Mesothelial cell of epicardium (in vitro differentiated cells): ENCODE measurements at regions not wholly inside any gene's neighbourhood (a gene's known extent, or its start where the extent isn't known, plus 50 kb on each side); places are given as distances from the start of the nearest gene placed in this dataset.
"Not testable (repeated sequence)": the region's sequence is repeated elsewhere in the genome, so short reads cannot be mapped to it uniquely, and the experiment has no call there.

Source experiments
- DNase-seq, 2 experiments: peaks; one replicate each; pipeline ENCODE4 v3.0.0; 2021; ENCODE audit warnings: low spot score in 2 of 2; ENCODE audit not compliant: unreplicated experiment in 2 of 2
- H3K27ac Mint-ChIP-seq: 2 replicates; pipeline ENCODE4 v1.8.0; 2021; ENCODE audit warnings: mixed read lengths
- H3K27me3 Mint-ChIP-seq: 2 replicates; pipeline ENCODE4 v1.8.0; 2021; ENCODE audit warnings: low read depth, mixed read lengths
- H3K36me3 Mint-ChIP-seq: 2 replicates; pipeline ENCODE4 v1.8.0; 2021; ENCODE audit warnings: mixed read lengths
- H3K4me1 Mint-ChIP-seq: 2 replicates; pipeline ENCODE4 v1.8.0; 2021; ENCODE audit warnings: mixed read lengths
- H3K4me3 Mint-ChIP-seq: 2 replicates; pipeline ENCODE4 v1.8.0; 2021; ENCODE audit warnings: mild to moderate bottlenecking, moderate library complexity, mixed read lengths
- H3K9me3 Mint-ChIP-seq: 2 replicates; pipeline ENCODE4 v1.8.0; 2021; ENCODE audit warnings: mixed read lengths
- TF ChIP-seq, protein P1 (sequence below): fragments of 200-600 bp; sonication (generic); IDR thresholded peaks from one replicate; pipeline ENCODE4 v1.5.0; 2021; ENCODE audit warnings: antibody characterized with exemption; ENCODE audit not compliant: unreplicated experiment

DNA sequence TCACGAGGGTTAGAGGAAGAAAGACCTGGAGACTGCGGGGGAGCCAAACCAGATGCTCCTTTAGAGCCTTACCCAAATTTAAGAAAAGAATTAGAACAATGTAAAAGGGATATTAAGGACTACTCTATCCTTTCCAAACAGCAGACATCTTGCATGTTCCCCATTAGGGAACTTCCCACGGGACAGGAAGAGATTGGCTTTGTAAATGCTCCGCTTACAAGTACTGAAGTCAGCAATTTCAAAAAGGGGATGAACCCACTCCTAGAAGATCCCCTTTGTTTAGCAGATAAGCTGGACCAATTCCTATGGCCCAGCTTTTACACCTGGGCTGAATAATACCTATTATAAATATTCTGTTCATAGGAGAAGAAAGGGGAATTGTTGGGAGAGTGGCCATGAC is 74.2 kb downstream of the APOBEC1 start:
- no peak overlapping the region for H3K4me3 Mint-ChIP-seq
- no peaks in the 10 kb centered on the region for H3K36me3 Mint-ChIP-seq
- DNase-seq, result no peak
- no peaks in the 10 kb centered on the region for H3K4me1 Mint-ChIP-seq
- peaks cover 28% of the 10 kb centered on the region for H3K27me3 Mint-ChIP-seq
- peaks cover 26% of the 10 kb centered on the region for H3K9me3 Mint-ChIP-seq
- TF ChIP-seq, protein P1, sequence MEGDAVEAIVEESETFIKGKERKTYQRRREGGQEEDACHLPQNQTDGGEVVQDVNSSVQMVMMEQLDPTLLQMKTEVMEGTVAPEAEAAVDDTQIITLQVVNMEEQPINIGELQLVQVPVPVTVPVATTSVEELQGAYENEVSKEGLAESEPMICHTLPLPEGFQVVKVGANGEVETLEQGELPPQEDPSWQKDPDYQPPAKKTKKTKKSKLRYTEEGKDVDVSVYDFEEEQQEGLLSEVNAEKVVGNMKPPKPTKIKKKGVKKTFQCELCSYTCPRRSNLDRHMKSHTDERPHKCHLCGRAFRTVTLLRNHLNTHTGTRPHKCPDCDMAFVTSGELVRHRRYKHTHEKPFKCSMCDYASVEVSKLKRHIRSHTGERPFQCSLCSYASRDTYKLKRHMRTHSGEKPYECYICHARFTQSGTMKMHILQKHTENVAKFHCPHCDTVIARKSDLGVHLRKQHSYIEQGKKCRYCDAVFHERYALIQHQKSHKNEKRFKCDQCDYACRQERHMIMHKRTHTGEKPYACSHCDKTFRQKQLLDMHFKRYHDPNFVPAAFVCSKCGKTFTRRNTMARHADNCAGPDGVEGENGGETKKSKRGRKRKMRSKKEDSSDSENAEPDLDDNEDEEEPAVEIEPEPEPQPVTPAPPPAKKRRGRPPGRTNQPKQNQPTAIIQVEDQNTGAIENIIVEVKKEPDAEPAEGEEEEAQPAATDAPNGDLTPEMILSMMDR, result no peak
- H3K27ac Mint-ChIP-seq, result no peak overlapping the region

DNA sequence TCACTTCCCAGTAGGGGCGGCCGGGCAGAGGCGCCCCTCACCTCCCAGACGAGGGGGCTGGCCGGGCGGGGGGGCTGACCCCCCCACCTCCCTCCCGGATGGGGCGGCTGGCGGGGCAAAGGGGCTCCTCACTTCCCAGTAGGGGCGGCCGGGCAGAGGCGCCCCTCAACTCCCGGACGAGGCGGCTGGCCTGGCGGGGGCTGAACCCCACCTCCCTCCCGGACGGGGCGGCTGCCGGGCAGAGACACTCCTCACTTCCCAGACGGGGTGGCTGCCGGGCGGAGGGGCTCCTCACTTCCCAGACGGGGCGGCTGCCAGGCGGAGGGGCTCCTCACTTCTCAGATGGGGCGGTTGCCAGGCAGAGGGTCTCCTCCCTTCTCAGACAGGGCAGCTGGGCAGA is 75.6 kb downstream of the APOBEC1 start:
- not testable (repeated sequence) for H3K4me3 Mint-ChIP-seq, H3K36me3 Mint-ChIP-seq, H3K4me1 Mint-ChIP-seq, H3K27ac Mint-ChIP-seq, DNase-seq
- H3K27me3 Mint-ChIP-seq, result peaks cover 20% of the 10 kb centered on the region
- H3K9me3 Mint-ChIP-seq, result peaks cover 37% of the 10 kb centered on the region

DNA sequence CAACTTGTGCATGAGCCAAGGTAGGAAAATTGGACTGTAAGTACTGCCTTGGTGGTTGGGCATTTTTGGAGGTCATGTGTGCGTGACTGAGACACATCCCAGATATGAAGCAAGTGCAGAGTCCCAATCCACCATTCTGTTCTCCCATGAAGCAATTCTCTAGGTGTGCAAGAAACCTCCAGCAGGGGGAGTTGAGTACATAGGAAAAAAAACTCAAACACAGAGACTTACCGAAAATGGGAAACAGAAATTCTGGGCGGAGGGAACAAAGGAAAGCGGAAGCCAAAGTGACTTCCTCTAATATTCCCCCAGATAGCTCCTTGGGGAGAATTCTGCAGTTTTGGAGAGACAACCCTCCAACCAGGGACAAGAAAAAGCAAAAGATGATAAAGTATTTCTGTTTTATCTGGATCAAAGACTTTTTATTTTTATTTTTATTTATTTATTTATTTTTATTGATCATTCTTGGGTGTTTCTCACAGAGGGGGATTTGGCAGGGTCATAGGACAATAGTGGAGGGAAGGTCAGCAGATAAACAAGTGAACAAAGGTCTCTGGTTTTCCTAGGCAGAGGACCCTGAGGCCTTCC is 76.9 kb downstream of the APOBEC1 start:
- Mint-ChIP-seq H3K27me3 (peaks cover 18% of the 10 kb centered on the region), H3K9me3 (peaks cover 37% of the 10 kb centered on the region)
- not testable (repeated sequence) for H3K36me3 Mint-ChIP-seq, H3K4me1 Mint-ChIP-seq, H3K27ac Mint-ChIP-seq, H3K4me3 Mint-ChIP-seq, DNase-seq
- TF ChIP-seq, protein P1, result peak; percentile 67

DNA sequence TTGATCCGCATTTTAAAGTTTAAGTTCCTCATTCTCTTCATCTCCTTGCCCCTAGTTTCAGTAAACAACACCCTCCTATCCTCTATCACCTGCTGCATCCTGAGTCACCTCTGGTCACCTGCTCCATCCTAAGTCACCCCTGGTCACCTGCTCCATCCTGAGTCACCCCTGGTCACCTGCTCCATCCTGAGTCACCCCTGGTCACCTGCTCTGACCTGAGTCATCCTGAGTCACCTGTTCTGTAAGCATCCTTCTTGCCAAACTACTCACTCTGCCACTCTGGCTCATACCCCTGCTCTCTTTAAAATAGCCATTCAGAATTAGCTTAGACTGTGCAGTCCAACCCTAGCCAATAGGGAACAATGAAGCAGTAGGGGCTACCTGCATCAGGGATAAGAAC is 80.6 kb upstream of the CD163 start:
- not testable (repeated sequence) for DNase-seq, H3K4me3 Mint-ChIP-seq, H3K27ac Mint-ChIP-seq, H3K4me1 Mint-ChIP-seq, H3K36me3 Mint-ChIP-seq
- H3K9me3 Mint-ChIP-seq, result peaks cover 48% of the 10 kb centered on the region
- peaks cover 19% of the 10 kb centered on the region for H3K27me3 Mint-ChIP-seq

DNA sequence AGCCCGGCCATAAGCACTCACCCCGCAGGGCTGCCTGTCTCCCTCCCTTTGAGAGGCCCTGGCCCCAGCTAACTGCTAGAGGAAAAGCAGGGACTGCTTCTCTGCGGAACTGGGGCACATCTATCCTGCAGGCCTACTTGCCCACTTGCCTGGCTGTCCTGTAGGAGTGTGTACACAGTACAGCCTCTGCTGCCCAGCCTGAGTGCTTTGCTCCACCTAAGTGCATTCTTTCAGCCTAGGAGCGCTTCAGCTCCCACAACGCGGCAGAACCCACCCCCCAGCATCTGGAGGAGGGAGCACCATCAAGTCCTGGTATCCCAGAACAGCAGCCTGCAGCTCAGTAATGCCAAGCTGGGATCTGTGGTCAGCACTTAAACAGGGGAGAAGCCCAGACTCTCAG is 79.9 kb upstream of the CD163 start:
- TF ChIP-seq, protein P1, result no peak
- H3K27ac Mint-ChIP-seq, result no peak overlapping the region
- no peaks in the 10 kb centered on the region for H3K36me3 Mint-ChIP-seq
- H3K27me3 Mint-ChIP-seq, result peaks cover 19% of the 10 kb centered on the region
- DNase-seq, result no peak
- peaks cover 54% of the 10 kb centered on the region for H3K9me3 Mint-ChIP-seq
- H3K4me3 Mint-ChIP-seq, result no peak overlapping the region
- H3K4me1 Mint-ChIP-seq, result no peaks in the 10 kb centered on the region

DNA sequence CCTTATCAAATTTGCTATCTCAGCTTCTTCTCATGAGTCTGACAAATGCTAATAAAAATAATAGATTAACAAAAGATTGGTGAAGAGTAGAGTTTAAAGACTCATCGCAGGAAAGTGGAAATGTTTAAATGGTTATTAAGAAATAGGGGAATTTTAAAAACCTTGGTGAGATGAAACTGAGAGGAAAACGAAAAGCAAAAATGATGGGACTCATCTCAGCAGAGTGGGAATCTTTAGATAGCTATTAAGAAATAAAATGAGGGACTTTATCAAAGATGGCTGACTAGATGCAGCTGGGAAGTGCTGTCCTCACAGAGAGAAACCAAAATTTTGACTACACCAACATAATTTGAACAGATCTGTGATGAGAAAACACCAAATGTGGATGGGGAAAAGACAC is 79.2 kb upstream of the CD163 start:
- H3K9me3 Mint-ChIP-seq, result peaks cover 48% of the 10 kb centered on the region
- no peak for DNase-seq
- no peaks in the 10 kb centered on the region for H3K36me3 Mint-ChIP-seq
- TF ChIP-seq, protein P1, result no peak
- no peaks in the 10 kb centered on the region for H3K4me1 Mint-ChIP-seq
- H3K27me3 Mint-ChIP-seq, result peaks cover 19% of the 10 kb centered on the region
- H3K27ac Mint-ChIP-seq, result no peak overlapping the region
- H3K4me3 Mint-ChIP-seq, result no peak overlapping the region

DNA sequence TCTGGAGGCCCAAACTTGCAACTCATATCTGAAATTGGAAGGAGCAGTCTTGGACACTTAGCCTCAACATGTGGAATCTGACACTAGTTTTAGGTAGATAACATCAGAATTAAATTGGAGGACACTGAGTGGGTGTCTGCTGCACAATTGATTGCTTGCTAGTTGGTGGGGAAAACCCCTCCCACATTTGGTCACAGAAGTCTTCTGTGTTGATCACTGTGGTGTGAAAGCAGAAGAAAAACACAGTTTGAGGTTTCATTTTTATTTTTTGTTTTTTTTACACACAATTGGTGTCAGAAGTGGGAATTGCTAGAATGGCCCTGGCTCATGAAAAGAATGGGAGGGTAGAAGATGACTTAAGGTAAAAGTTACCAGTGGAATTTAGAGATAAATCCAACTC is 78.0 kb upstream of the CD163 start:
- no peaks in the 10 kb centered on the region for H3K36me3 Mint-ChIP-seq
- peaks cover 36% of the 10 kb centered on the region for H3K9me3 Mint-ChIP-seq
- peaks cover 15% of the 10 kb centered on the region for H3K27me3 Mint-ChIP-seq
- DNase-seq, result no peak
- H3K27ac Mint-ChIP-seq, result no peak overlapping the region
- TF ChIP-seq, protein P1, result no peak
- H3K4me3 Mint-ChIP-seq, result no peak overlapping the region
- H3K4me1 Mint-ChIP-seq, result no peaks in the 10 kb centered on the region
